Activated T-helper 2 cell treated with anti-CD3 and anti-CD28 coated beads, Interferon-gamma antibody, Interleukin-2, Interleukin-4, amounts not matched to agents 10 μg/mL and 5 μg/mL and 100 μg/mL, durations not matched to agents 14 hours and 24 hours and 36 hours (primary cell): ENCODE measurements at regions not wholly inside any gene's neighbourhood (a gene's known extent, or its start where the extent isn't known, plus 50 kb on each side); places are given as distances from the start of the nearest gene placed in this dataset.

Source experiments
- DNase-seq: peaks from one replicate; pipeline ENCODE4 v3.0.0; 2021; ENCODE audit warnings: low spot score
- H3K27ac Mint-ChIP-seq: one replicate; pipeline ENCODE4 v1.8.0; 2021; ENCODE audit warnings: mixed read lengths
- H3K27me3 Mint-ChIP-seq: one replicate; pipeline ENCODE4 v1.8.0; 2021; ENCODE audit warnings: low read depth, mixed read lengths
- H3K36me3 Mint-ChIP-seq: one replicate; pipeline ENCODE4 v1.8.0; 2021; ENCODE audit warnings: low read depth, mixed read lengths
- H3K4me1 Mint-ChIP-seq: one replicate; pipeline ENCODE4 v1.8.0; 2021; ENCODE audit warnings: low read depth, mixed read lengths
- H3K4me3 Mint-ChIP-seq: one replicate; pipeline ENCODE4 v1.8.0; 2021; ENCODE audit warnings: low read depth, mild to moderate bottlenecking, moderate library complexity, mixed read lengths
- H3K9me3 Mint-ChIP-seq: one replicate; pipeline ENCODE4 v1.8.0; 2021; ENCODE audit warnings: mixed read lengths
- intact Hi-C: fragments of 100-400 bp; cut with micrococcal nuclease; formaldehyde crosslinking; loops from one replicate; pipeline ENCODE4 v1.15.1; 2023

GRCh38 chr6:97866616-97867015 lies 583.6 kb upstream of the MMS22L start:
- no peaks in the 10 kb centered on the region for H3K27me3 Mint-ChIP-seq
- H3K27ac Mint-ChIP-seq, result no peak overlapping the region

GRCh38 chr6:97867177-97867576 lies 584.2 kb upstream of the MMS22L start:
- Mint-ChIP-seq H3K4me1 (no peaks in the 10 kb centered on the region), H3K27ac (no peak overlapping the region), H3K27me3 (no peaks in the 10 kb centered on the region), H3K9me3 (peaks cover 3% of the 10 kb centered on the region), H3K4me3 (no peak overlapping the region), H3K36me3 (no peaks in the 10 kb centered on the region)
- intact Hi-C loops, result no loop called here
- DNase-seq, result no peak

More at GRCh38 chr6:97866616-97867015, 583.6 kb upstream of the MMS22L start:
- intact Hi-C loops, result no loop called here
- no peak for DNase-seq
- Mint-ChIP-seq H3K9me3 (peaks cover 3% of the 10 kb centered on the region), H3K4me3 (no peak overlapping the region), H3K36me3 (no peaks in the 10 kb centered on the region), H3K4me1 (no peaks in the 10 kb centered on the region)

- Mint-ChIP-seq H3K9me3 (no peaks in the 10 kb centered on the region), H3K4me1 (no peaks in the 10 kb centered on the region), H3K27me3 (no peaks in the 10 kb centered on the region), H3K4me3 (no peak overlapping the region), H3K36me3 (no peaks in the 10 kb centered on the region), H3K27ac (no peak overlapping the region)
- DNase-seq, result no peak
- intact Hi-C loops, result no loop called here
Measured at GRCh38 chr6:97870273-97870672, 587.3 kb upstream of the MMS22L start.

GRCh38 chr6:97876711-97877110 lies 593.7 kb upstream of the MMS22L start:
- Mint-ChIP-seq H3K9me3 (no peaks in the 10 kb centered on the region), H3K27me3 (no peaks in the 10 kb centered on the region), H3K4me1 (no peaks in the 10 kb centered on the region), H3K27ac (no peak overlapping the region), H3K4me3 (no peak overlapping the region), H3K36me3 (no peaks in the 10 kb centered on the region)
- intact Hi-C loops, result no loop called here
- no peak for DNase-seq

GRCh38 chr6:97882755-97883154 lies 599.7 kb upstream of the MMS22L start:
- no peaks in the 10 kb centered on the region for H3K9me3 Mint-ChIP-seq
- H3K36me3 Mint-ChIP-seq, result no peaks in the 10 kb centered on the region
- no peaks in the 10 kb centered on the region for H3K4me1 Mint-ChIP-seq
- H3K27me3 Mint-ChIP-seq, result no peaks in the 10 kb centered on the region
- intact Hi-C loops, result no loop called here
- H3K27ac Mint-ChIP-seq, result no peak overlapping the region
- no peak for DNase-seq
- H3K4me3 Mint-ChIP-seq, result no peak overlapping the region

GRCh38 chr6:97885325-97885724 lies 602.3 kb upstream of the MMS22L start:
- intact Hi-C loops, result no loop called here
- Mint-ChIP-seq H3K9me3 (no peaks in the 10 kb centered on the region), H3K4me1 (no peaks in the 10 kb centered on the region), H3K36me3 (no peaks in the 10 kb centered on the region), H3K27me3 (no peaks in the 10 kb centered on the region), H3K4me3 (no peak overlapping the region), H3K27ac (no peak overlapping the region)
- no peak for DNase-seq

GRCh38 chr6:97885828-97886227 lies 602.8 kb upstream of the MMS22L start:
- no peak for DNase-seq
- intact Hi-C loops, result no loop called here
- Mint-ChIP-seq H3K27me3 (no peaks in the 10 kb centered on the region), H3K36me3 (no peaks in the 10 kb centered on the region), H3K27ac (no peak overlapping the region), H3K9me3 (no peaks in the 10 kb centered on the region), H3K4me3 (no peak overlapping the region), H3K4me1 (no peaks in the 10 kb centered on the region)

GRCh38 chr6:97901531-97901930 lies 618.5 kb upstream of the MMS22L start:
- intact Hi-C loops, result no loop called here
- Mint-ChIP-seq H3K4me1 (no peaks in the 10 kb centered on the region), H3K4me3 (no peak overlapping the region), H3K27ac (no peak overlapping the region), H3K9me3 (no peaks in the 10 kb centered on the region), H3K27me3 (no peaks in the 10 kb centered on the region), H3K36me3 (no peaks in the 10 kb centered on the region)
- no peak for DNase-seq

GRCh38 chr6:97909380-97909779 lies 626.4 kb upstream of the MMS22L start:
- no peak overlapping the region for H3K4me3 Mint-ChIP-seq
- no peaks in the 10 kb centered on the region for H3K27me3 Mint-ChIP-seq
- H3K36me3 Mint-ChIP-seq, result no peaks in the 10 kb centered on the region
- no peaks in the 10 kb centered on the region for H3K9me3 Mint-ChIP-seq
- no peak overlapping the region for H3K27ac Mint-ChIP-seq
- intact Hi-C loops, result no loop called here
- no peaks in the 10 kb centered on the region for H3K4me1 Mint-ChIP-seq
- no peak for DNase-seq

- Mint-ChIP-seq H3K4me3 (no peak overlapping the region), H3K27me3 (no peaks in the 10 kb centered on the region), H3K27ac (no peak overlapping the region), H3K36me3 (no peaks in the 10 kb centered on the region), H3K9me3 (no peaks in the 10 kb centered on the region), H3K4me1 (no peaks in the 10 kb centered on the region)
- intact Hi-C loops, result no loop called here
- DNase-seq, result no peak
Measured at GRCh38 chr6:97913721-97914120, 630.7 kb upstream of the MMS22L start.

GRCh38 chr6:97914912-97915311 lies 631.9 kb upstream of the MMS22L start:
- no peaks in the 10 kb centered on the region for H3K36me3 Mint-ChIP-seq
- no peaks in the 10 kb centered on the region for H3K27me3 Mint-ChIP-seq
- DNase-seq, result no peak
- intact Hi-C loops, result no loop called here
- H3K27ac Mint-ChIP-seq, result no peak overlapping the region
- H3K9me3 Mint-ChIP-seq, result no peaks in the 10 kb centered on the region
- no peak overlapping the region for H3K4me3 Mint-ChIP-seq
- H3K4me1 Mint-ChIP-seq, result no peaks in the 10 kb centered on the region

GRCh38 chr6:97915537-97915936 lies 632.5 kb upstream of the MMS22L start:
- Mint-ChIP-seq H3K9me3 (no peaks in the 10 kb centered on the region), H3K4me1 (no peaks in the 10 kb centered on the region)
- intact Hi-C loops, result no loop called here

GRCh38 chr6:97917369-97917768 lies 634.4 kb upstream of the MMS22L start:
- no peak for DNase-seq
- intact Hi-C loops, result no loop called here
- Mint-ChIP-seq H3K36me3 (no peaks in the 10 kb centered on the region), H3K4me1 (no peaks in the 10 kb centered on the region), H3K4me3 (no peak overlapping the region), H3K9me3 (no peaks in the 10 kb centered on the region), H3K27me3 (no peaks in the 10 kb centered on the region), H3K27ac (no peak overlapping the region)

More at GRCh38 chr6:97915537-97915936, 632.5 kb upstream of the MMS22L start:
- H3K27me3 Mint-ChIP-seq, result no peaks in the 10 kb centered on the region
- H3K36me3 Mint-ChIP-seq, result no peaks in the 10 kb centered on the region
- no peak overlapping the region for H3K27ac Mint-ChIP-seq
- no peak overlapping the region for H3K4me3 Mint-ChIP-seq
- no peak for DNase-seq

GRCh38 chr6:97919046-97919445 lies 636.0 kb upstream of the MMS22L start:
- Mint-ChIP-seq H3K4me1 (no peaks in the 10 kb centered on the region), H3K9me3 (no peaks in the 10 kb centered on the region), H3K36me3 (no peaks in the 10 kb centered on the region), H3K27me3 (no peaks in the 10 kb centered on the region), H3K4me3 (no peak overlapping the region), H3K27ac (no peak overlapping the region)
- no peak for DNase-seq
- intact Hi-C loops, result no loop called here
